Daoy (cell line): ENCODE measurements at regions not wholly inside any gene's neighbourhood (a gene's known extent, or its start where the extent isn't known, plus 50 kb on each side); places are given as distances from the start of the nearest gene placed in this dataset.

Experiments
- DNase-seq: peaks from one replicate; pipeline ENCODE4 v3.0.0-alpha.2; 2015; ENCODE audit warnings: low read depth

GRCh38 chr13:69423844-69424243 is 683.8 kb upstream of the ATXN8OS start:
- DNase-seq: no peak

- no peak for DNase-seq
Observed at GRCh38 chr13:69418319-69418718, 689.3 kb upstream of the ATXN8OS start.

GRCh38 chr13:69410761-69411160 is 696.9 kb upstream of the ATXN8OS start:
- DNase-seq: no peak

GRCh38 chr13:69391756-69392155 is 715.9 kb upstream of the ATXN8OS start:
- no peak for DNase-seq

- DNase-seq: peak; percentile 3
Observed at GRCh38 chr13:69389899-69390298, 717.7 kb upstream of the ATXN8OS start.

GRCh38 chr13:69373747-69374425 is 733.7 kb upstream of the ATXN8OS start:
- no peak for DNase-seq

- DNase-seq: no peak
Observed at GRCh38 chr13:69363360-69363759, 744.3 kb upstream of the ATXN8OS start.

GRCh38 chr13:69331245-69331644 is 776.4 kb upstream of the ATXN8OS start:
- DNase-seq: no peak

GRCh38 chr13:69324090-69324886 is 783.3 kb upstream of the ATXN8OS start:
- DNase-seq: no peak

- no peak for DNase-seq
Observed at GRCh38 chr13:69319656-69320055, 788.0 kb upstream of the ATXN8OS start.

- DNase-seq: no peak
Observed at GRCh38 chr13:69315039-69315438, 792.6 kb upstream of the ATXN8OS start.

- DNase-seq: no peak
Observed at GRCh38 chr13:69306766-69307165, 800.9 kb upstream of the ATXN8OS start.

- no peak for DNase-seq
Observed at GRCh38 chr13:69300131-69300530, 807.5 kb upstream of the ATXN8OS start.

- DNase-seq: no peak
Observed at GRCh38 chr13:69296130-69296529, 811.5 kb upstream of the ATXN8OS start.

GRCh38 chr13:69292789-69293425 is 814.7 kb upstream of the ATXN8OS start:
- DNase-seq: no peak

- no peak for DNase-seq
Observed at GRCh38 chr13:69291292-69291906, 816.2 kb upstream of the ATXN8OS start.

- DNase-seq: no peak
Observed at GRCh38 chr13:69288026-69288425, 819.6 kb upstream of the ATXN8OS start.

GRCh38 chr13:69287050-69287698 is 820.5 kb upstream of the ATXN8OS start:
- peak; percentile 18 for DNase-seq

- no peak for DNase-seq
Observed at GRCh38 chr13:69283837-69284236, 823.8 kb upstream of the ATXN8OS start.

- no peak for DNase-seq
Observed at GRCh38 chr13:69283301-69283700, 824.3 kb upstream of the ATXN8OS start.

GRCh38 chr13:69280399-69280798 is 827.2 kb upstream of the ATXN8OS start:
- no peak for DNase-seq

GRCh38 chr13:69279213-69279612 is 828.4 kb upstream of the ATXN8OS start:
- DNase-seq: no peak
